GM18519 (cell line): ENCODE measurements at regions not wholly inside any gene's neighbourhood (a gene's known extent, or its start where the extent isn't known, plus 50 kb on each side); places are given as distances from the start of the nearest gene placed in this dataset.
"Not testable (repeated sequence)": the region's sequence is repeated elsewhere in the genome, so short reads cannot be mapped to it uniquely, and the experiment has no call there.

Experiments used
- ATAC-seq: cut with Tn5 transposase; IDR thresholded peaks from one replicate; pipeline ENCODE4 v1.9.1; 2021; ENCODE audit warnings: mild to moderate bottlenecking, moderate library complexity; ENCODE audit not compliant: unreplicated experiment, low FRiP score

DNA sequence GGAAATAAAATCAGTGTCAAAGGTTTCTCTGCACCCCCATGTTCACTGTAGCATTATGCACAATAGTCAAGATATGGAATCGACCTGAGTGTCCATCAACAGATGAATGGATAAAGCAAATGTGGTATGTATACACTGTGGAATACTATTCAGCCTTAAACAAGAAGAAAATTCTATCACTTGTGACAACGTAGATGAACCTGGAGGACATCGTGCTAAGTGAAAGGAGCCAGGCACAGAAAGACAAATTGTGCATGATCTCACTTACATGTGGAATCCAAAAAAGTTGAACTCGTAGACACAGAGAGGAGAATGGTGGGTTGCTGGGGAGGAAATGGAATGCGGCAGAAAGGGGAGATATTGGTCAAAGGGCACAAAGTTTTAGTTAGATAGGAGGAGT lies 136.3 kb upstream of the ESR1 start:
- ATAC-seq, result no peak

DNA sequence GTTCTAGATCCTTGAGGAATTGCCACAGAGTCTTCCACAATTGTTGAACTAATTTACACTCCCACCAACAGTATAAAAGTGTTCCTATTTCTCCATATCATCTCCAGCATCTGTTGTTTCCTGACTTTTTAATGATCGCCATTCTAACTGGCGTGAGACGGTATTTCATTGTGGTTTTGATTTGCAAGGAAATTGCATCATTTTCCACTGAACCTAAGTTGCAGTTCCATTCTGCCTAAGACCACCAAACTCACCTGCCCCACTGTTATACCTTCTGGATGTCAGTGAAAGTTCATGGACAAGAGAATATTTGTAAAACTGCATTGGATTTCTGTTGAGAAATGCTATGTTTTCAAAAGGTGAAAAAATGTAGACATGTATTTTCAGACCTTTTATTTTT lies 132.9 kb upstream of the ESR1 start:
- ATAC-seq, result no peak

DNA sequence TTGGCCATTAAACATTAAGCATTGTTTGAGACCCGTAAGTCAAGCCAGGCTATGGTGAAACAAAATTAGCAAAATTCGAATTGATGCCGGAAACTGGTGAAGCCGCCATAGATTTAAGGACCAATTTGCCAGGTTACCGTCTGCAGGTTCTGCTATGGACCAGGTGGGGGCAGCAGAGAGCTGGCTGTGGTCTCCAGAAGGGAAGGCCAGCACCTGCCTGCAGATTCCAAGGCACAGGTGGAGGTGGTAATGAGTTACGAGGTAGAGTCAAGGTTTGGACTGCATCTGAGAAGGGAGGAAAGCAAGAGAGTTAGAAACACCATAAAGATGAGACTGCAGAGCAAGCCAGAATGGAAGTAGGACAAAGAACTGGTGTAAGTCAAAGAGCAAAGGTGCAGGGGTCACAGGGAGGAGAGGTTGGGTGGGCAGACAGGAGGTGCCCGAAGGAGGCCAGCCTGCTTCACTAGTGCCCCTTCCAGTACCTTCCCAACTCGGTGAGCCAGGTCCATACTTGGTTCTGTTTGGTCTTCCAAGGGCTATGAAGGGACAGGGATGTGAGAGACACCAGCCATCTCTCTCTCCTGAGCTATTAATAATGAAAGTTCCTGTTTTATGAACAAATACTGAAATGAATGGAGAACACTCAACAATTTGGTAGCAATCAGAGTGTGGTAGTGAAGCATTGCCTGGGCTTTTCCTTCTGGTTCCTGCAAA lies 131.6 kb upstream of the ESR1 start:
- peak; percentile 86 for ATAC-seq

DNA sequence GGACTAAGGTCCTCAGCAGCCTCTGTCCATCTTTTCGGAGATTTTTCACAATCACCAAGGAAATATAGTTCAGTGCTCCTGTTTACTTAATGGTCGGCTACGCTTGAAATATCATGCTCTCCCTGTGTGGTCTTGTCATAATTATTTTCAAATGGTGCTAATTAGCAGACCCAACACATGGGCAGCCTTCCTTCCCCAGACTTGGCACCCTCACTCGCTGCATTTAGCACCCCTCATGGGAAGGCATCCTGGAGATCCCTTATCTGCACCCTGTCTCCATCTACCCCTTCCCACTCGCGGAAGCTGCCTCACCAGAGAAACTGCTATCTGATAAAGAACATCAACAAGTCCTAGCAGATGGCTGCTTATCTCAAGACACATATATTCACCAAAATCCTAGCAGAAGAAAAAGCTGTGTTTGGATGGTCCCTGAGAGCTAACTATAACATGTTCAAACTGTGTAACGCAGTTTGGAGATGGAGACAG lies 131.0 kb upstream of the ESR1 start:
- ATAC-seq, result no peak

DNA sequence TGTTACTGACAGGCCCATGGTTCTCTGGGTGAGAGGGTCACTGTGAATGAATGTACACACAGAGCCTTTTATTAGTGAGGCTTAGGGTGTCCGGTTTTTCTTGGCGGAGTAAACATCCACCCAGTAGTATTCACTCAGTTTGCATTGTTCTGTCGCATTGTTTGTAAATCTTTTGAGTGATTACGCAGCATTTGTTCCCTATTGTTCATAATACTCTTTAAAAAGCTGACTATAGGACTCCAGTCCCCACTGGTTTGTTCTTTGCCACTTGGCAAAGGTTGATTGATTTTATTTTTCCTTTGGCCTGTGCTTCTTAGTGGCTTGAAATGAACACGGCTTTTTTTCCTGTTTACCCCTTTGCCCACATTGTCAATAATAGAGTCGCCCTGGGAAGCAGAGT lies 130.1 kb upstream of the ESR1 start:
- no peak for ATAC-seq

DNA sequence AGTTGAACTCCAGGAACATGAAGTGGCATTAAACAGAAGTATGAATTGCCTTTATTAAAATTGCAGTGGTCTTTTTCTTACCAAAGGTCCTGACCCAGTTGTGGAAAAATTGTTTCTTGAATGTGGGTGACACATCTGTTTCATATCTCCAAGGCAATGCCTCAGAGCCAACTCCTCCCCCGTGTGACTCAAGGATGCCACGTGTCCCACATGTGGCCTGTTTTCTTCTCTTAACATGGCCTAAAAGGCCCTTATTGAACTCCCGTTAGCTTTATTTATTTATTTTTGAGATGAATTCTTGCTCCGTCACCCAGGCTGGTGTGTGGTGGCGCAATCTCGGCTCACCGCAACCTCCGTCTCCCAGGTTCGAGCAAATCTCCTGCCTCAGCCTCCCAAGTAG lies 128.4 kb upstream of the ESR1 start:
- no peak for ATAC-seq

DNA sequence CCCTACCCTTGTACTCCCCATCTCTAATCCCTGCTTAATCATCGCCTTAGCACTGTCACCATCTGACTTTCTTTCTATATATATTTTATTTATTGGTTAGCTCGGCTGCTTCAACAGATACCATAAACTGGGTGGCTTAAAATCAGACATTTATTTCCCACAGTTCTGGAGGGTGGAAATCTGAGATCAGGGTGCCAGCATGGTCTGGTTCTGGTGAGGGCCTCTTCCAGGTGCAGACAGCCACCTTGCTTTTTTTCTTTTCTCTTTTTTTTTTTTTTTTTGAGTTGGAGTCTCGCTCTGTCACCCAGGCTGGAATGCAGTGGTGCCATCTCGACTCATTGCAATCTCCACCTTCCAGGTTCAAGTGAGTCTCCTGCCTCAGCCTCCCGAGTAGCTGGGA lies 127.5 kb upstream of the ESR1 start:
- ATAC-seq, result no peak

DNA sequence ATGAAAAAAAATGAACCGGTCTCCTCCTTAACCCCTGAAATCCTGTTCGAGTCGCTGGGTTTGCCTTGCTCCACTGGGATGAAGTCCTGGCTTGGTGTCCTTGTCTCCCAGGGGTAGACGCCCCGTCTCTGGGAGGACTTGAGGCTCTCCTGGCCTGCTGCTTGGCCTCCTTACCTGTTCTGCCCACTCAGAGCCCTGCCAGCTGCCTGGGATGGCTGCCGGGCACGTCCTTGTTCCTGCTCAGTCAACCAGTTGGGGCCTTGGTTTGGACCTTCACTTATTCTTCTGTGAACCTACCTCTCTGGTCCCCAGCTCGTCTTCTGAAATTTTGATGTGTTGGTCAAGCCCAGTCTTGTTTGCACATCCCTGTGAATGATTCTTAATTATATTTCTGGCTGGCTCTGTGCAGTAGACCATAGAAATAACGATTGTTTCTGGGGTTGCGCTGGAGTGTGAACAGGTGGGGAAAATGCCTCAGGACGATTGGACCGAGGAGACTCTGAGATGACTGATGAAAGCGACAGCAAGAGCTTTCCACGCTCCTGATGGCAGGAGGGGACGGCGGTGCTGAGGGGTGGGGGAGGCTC lies 126.5 kb upstream of the ESR1 start:
- no peak for ATAC-seq

DNA sequence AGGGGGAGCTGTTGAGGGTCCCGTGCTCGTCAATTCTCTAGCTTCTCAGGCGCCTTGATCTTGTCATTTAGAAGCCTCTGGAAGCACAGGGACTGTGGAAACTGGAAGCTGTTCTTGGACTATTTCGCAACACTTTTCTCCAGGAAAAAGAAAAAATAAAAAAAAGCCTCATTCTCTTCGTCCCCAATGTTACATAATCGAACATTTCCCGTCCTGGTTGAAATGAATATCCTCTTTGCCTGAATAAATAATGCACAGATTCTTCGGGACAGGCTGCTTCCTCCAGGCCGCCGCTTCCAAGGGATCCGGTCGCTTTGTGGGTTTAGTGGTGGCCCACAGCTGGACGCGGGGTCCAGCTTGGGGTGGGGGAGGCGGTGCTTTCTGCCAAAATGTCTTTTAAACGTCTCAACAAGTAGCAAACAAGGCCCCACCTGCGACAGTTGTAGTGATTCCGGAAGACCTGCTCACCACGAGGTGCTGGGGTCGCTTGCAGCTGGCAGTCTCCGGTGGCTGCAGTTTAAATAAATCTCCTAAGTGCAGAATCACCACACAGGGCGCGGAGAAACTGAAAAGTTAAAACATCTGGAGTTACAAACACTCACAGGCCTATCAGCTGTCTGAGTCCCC lies 125.9 kb upstream of the ESR1 start:
- no peak for ATAC-seq

DNA sequence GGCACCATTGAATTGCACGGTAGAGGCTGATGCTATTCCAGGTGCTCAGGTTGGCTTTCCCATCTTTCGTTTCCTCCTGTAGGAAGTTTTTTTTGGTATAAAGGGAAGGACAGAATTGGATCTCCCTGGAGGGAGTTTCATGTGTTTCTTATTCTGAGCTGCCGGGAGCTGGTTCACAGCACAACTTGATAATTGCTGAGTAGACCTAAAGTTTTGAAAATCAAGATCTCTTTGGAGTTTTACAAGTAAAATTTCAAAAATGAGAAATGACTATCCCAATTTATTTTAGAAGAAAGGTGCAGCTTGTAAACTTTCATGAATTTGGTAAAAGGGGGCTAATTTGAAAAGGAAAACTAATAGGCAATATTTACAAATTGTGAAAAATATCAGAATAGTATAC lies 125.2 kb upstream of the ESR1 start:
- ATAC-seq, result no peak

DNA sequence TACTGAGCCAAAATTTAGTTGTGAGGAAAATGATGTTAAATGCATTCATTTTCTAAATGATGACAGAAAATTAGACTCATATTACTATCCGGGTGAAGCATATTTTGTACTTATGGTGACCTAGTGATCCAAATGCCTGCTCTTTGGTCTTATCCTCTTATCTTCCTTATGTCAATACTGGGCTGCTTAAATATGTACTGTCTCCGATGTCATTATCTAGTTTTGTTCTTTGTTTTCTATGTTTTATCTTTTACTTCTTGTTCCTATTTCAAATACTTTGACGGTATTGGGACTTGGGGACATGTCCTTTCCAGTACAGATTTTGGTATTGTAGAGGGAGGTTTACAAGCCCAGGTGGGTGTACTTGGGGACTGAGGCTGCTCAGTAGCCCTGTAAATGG lies 124.6 kb upstream of the ESR1 start:
- ATAC-seq, result no peak

DNA sequence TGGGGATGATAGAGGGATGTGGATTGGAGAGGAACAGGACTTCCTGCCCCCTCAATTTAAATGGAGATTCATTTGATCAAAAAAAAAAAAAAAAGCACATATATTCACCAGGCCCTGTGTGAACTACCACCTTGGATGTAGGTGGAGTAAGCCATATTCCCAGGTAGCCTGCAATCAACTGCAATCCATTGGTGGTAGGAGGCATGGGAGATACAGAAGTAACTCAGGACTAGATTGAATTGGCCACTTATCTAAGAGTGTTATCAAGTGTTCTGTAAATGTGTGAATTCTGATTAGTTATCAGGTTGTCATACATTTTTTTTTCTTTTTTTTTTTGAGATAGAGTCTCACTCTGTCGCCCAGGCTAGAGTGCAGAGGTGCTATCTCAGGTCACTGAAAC lies 124.1 kb upstream of the ESR1 start:
- no peak for ATAC-seq

DNA sequence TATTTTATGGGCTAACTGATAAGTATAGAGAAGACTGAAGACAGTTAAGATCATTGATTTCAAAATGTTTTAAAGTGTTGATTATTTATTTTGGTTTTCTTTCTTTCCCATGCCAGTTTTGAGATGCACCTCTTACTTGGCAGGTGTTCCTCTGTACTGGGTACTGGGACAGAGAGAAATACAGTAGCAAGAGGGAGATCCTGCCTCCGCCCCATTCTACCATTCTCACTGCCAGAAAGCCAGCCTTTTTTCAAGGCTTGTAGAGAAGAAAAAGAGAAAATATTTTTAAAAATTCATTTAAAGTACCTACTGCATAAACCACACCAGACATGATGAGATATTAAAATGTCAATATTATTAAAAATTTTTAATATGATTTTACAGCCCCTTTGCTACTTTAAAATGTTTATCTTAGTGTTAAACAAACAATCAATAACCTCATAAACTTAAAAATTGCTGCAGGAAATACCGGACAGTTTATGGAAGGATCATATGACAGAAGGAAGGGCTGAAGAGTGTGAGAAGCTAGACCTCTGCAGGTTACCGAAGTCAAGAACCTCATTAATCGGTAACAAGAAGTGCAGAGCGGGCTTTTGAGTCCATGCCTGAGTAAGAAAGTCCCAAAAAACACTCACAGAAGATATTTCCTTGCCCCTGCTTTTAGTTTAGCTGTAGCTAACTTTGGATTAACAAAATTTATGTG lies 117.8 kb upstream of the ESR1 start:
- ATAC-seq, result no peak

DNA sequence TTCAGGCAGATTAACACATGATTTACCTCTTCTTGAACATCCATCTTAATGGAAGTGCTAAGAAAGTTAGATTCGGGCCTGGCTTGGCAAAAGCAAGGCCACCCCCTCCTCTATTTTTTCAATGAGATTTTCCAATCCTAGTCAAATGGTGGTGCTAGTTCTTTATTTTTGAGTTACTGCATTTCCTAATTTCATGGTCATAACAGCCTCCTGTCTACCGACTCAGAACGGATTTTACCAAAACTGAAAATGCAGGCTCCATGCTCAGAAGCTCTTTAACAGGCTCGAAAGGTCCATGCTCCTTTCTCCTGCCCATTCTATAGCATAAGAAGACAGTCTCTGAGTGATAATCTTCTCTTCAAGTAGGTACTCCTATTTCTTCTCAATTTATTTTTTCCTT lies 117.2 kb upstream of the ESR1 start:
- ATAC-seq, result peak; percentile 27

DNA sequence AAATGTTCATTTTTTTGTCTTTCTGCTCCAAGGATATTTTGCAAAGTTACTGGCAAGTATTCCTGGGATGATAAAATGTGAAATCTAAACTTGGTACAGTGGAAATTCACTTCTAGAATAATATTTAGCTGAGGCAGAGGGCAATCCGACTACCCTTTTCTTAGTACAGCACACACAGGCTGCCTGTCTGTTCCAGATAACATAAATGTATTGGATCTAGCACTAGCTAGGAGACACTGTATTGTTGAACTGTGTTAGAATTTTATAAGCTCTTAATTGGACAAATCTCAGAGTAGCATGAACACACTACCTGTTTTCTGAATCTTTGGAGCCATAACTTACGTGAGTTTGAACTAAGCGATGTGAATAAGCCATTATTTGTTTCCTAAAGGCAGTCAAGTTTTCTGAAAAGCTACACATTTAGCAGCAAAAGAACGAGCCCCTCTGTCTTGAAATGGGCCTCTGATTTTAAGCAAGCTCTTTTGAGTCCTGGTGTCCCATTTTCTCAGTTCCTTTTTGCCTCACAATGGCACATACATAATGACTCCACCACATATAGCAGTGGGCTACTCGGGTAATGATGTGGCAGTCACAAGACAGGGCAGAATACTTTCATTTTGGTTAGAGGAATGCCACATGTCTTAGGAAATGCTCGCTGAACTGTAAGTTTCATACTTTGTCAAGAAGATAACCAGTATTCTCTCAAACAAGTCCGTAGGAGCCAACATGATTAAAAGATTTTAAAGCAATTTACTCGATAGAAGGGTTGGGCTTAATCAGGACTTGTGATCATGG lies 116.5 kb upstream of the ESR1 start:
- peak; percentile 99 for ATAC-seq

DNA sequence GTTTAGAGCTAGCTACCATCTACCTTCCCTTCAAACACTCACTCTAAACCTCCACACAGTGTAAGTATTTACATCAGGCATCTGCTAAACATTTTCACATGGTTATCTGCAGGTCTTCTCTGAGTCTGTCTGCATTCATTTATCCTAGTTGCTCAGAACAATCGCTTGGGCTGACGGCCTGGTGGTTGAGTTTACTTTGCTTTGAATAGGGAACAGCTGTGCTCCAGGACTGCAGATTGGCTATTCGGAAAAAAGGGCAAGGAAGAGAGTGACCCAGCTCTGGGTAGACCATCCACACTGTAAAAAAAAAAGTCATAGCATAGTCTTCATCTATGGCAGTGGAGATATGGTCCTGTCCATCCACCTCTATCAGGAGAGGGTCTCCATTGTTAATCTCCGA lies 115.3 kb upstream of the ESR1 start:
- no peak for ATAC-seq

DNA sequence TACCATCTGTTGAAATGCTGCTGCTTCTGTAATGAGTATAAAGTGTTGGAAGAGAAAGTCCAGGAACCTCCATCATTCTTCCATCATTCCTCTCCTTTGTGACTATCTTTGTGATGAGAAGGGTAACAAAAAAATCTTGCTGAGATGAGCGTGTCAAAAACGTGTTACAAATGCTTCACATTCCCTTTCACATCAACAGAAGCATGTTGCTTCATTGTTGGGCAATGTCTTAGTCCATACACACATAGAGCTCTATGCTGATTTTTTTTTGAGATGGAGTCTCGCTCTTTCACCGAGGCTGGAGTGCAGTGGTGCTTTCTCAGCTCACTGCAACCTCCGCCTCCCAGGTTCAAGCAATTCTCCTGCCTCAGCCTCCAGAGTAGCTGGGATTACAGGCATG lies 114.1 kb upstream of the ESR1 start:
- ATAC-seq, result no peak

DNA sequence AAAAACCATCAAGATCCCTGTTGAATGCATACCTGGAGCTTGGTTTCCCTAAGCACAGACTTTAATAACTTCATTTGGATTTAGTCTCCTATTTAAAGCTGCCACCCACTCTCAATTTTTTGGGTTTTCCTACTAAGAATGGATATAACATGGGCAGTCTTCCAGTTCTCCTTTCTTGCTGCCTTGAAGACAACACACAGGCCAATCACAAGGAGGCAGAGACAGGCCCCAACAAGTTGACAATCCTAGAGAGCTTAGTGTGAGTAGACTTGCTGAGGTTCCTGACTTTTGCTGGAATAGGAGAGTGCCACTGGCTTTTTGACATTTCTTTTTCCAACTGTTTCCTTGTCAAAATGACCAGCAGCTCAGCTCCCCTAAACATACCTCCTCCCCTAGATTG lies 112.3 kb upstream of the ESR1 start:
- ATAC-seq, result no peak

DNA sequence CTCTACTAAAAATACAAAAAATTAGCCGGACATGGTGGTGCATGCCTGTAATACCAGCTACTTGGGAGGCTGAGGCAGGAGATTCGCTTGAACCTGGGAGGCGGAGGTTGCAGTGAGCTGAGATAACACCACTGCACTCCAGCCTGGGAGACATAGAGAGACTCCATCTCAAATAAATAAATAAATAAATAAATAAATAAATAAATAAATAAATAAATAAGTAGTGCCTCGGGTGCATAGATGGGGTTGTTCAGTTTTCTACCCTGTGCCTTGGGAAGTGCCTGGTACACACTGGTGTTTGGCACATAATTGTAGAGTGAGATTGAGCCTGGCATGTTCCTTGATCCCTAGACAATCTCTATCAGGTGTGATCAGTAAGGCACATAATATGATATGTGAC lies 111.2 kb upstream of the ESR1 start:
- ATAC-seq, result not testable (repeated sequence)

DNA sequence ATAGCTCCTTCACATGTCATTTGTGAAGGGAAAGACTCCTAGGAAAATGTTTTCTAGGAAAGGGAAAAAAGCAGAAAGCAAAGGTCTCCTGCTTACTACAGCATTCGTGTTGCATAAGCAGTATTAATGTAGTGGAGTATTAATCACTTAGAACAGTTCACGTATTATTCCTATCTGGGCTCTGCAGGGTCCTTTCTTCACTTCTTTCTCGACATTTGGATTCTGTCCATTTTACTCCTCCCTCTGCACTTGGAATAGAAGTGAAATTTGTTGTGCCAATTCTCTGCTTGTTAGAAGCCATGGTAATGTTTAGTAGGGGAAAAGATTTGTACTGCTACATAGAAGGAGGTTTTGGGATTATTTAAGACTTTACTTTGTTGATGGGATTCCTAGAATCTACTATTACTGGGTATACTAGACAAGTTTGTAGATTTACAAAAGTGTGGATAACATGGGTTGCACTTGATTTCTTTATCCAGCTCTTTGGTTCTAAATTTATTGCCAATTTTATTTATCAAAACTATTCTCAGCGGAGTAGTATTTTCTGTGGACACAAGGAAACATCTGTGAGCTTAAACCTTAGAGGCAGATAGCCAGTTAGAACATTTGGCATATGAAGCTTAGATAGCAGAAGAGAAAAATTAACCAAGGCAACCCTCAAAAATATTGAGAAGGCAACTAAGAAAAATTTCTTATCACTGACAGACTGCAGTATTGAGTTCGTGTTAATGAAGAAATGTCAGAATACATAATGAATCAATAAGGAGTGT lies 108.4 kb upstream of the ESR1 start:
- ATAC-seq, result no peak
